ENCODE measurements at regions not wholly inside any gene's neighbourhood (a gene's known extent, or its start where the extent isn't known, plus 50 kb on each side); places are given as distances from the start of the nearest gene placed in this dataset.

DNA sequence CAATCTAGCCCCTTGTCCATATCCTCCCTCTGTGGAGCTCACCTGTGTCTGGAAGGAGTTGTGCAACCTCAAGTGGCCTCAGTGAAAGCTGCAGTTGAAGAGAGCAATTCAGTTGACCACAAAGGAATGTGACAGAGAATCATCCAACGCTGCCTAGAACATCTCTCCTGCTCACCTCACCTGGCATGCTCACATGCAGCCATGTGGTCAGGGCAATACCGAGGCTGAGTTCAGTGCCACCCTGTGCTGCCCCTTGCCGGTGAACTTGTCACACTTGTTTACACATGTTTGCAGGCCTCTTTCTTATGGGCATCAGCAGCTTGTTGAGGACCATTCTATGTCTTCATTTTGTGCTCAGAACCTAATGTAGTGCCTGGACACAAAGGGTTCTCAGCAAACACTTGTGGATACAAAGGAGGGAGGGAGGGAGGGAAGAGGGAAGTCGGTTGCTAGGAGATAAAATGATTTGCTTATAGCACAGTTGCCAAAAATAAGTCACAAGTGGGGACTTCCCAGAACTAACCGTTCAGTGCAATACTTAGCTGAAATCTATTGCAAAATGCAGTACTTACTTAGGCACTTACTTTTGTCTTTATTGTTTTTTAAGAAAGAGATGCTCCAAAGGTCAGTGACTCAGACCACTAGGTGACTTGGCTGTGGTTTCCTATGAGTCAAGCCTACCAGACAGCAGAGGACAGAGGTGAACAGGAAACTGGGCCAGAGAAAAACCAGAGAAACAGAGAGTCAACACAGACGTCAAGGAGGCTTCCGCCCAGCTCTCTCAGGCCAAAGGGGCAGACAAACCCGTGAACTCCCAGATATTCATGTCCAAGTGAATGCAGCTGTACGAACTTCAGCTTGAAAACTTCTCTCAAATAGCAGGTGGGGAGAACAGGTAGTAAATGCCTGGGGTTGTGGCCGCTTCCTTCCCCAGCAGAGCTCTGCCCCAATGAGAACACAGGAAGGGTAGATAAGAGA lies 227.8 kb upstream of the CTNNB1 start:
- TF ChIP-seq, protein P1, sequence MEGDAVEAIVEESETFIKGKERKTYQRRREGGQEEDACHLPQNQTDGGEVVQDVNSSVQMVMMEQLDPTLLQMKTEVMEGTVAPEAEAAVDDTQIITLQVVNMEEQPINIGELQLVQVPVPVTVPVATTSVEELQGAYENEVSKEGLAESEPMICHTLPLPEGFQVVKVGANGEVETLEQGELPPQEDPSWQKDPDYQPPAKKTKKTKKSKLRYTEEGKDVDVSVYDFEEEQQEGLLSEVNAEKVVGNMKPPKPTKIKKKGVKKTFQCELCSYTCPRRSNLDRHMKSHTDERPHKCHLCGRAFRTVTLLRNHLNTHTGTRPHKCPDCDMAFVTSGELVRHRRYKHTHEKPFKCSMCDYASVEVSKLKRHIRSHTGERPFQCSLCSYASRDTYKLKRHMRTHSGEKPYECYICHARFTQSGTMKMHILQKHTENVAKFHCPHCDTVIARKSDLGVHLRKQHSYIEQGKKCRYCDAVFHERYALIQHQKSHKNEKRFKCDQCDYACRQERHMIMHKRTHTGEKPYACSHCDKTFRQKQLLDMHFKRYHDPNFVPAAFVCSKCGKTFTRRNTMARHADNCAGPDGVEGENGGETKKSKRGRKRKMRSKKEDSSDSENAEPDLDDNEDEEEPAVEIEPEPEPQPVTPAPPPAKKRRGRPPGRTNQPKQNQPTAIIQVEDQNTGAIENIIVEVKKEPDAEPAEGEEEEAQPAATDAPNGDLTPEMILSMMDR (IDR thresholded peaks at IDR 0.05; ENCODE audit: insufficient read depth, low read length), result no peak
- no peak for TF ChIP-seq SPI1 (IDR thresholded peaks at IDR 0.05; ENCODE audit: borderline replicate concordance, low read depth)
